ENCODE measurements at regions not wholly inside any gene's neighbourhood (a gene's known extent, or its start where the extent isn't known, plus 50 kb on each side); places are given as distances from the start of the nearest gene placed in this dataset.
"Not testable (repeated sequence)": the region's sequence is repeated elsewhere in the genome, so short reads cannot be mapped to it uniquely, and the experiment has no call there.

GRCh38 chr6:163706500-163707087 is 292.1 kb downstream of the QKI start:
- no peak for DNase-seq

- DNase-seq = no peak
Observed at GRCh38 chr6:163705923-163706322, 291.4 kb downstream of the QKI start.

GRCh38 chr6:163702736-163703135 is 288.2 kb downstream of the QKI start:
- no peak for DNase-seq

GRCh38 chr6:163701762-163702161 is 287.2 kb downstream of the QKI start:
- no peak for DNase-seq

GRCh38 chr6:163698086-163698485 is 283.6 kb downstream of the QKI start:
- no peak for DNase-seq

GRCh38 chr6:163696311-163696710 is 281.8 kb downstream of the QKI start:
- DNase-seq = not testable (repeated sequence)

- no peak for DNase-seq
Observed at GRCh38 chr6:163695414-163695864, 280.9 kb downstream of the QKI start.

- DNase-seq = no peak
Observed at GRCh38 chr6:163694988-163695398, 280.5 kb downstream of the QKI start.

GRCh38 chr6:163694072-163694471 is 279.6 kb downstream of the QKI start:
- DNase-seq = no peak

GRCh38 chr6:163691049-163691448 is 276.5 kb downstream of the QKI start:
- no peak for DNase-seq

GRCh38 chr6:163688739-163689362 is 274.3 kb downstream of the QKI start:
- no peak for DNase-seq

GRCh38 chr6:163687075-163687474 is 272.6 kb downstream of the QKI start:
- DNase-seq = no peak

GRCh38 chr6:163686301-163686700 is 271.8 kb downstream of the QKI start:
- DNase-seq = no peak

- no peak for DNase-seq
Observed at GRCh38 chr6:163683105-163683622, 268.6 kb downstream of the QKI start.

GRCh38 chr6:163679753-163680152 is 265.2 kb downstream of the QKI start:
- DNase-seq = no peak

- DNase-seq = no peak
Observed at GRCh38 chr6:163679012-163679660, 264.6 kb downstream of the QKI start.

- DNase-seq = no peak
Observed at GRCh38 chr6:163675611-163676010, 261.1 kb downstream of the QKI start.

- DNase-seq = no peak
Observed at GRCh38 chr6:163672710-163673109, 258.2 kb downstream of the QKI start.

GRCh38 chr6:163671791-163672190 is 257.3 kb downstream of the QKI start:
- no peak for DNase-seq

GRCh38 chr6:163671355-163671754 is 256.8 kb downstream of the QKI start:
- no peak for DNase-seq

GRCh38 chr6:163670336-163670735 is 255.8 kb downstream of the QKI start:
- no peak for DNase-seq

- no peak for DNase-seq
Observed at GRCh38 chr6:163668061-163668426, 253.5 kb downstream of the QKI start.

GRCh38 chr6:163667372-163668060 is 253.0 kb downstream of the QKI start:
- DNase-seq = peak; percentile 24 to 67

- DNase-seq = no peak
Observed at GRCh38 chr6:163665464-163665863, 250.9 kb downstream of the QKI start.
